DND-41 (cell line): ENCODE measurements at regions not wholly inside any gene's neighbourhood (a gene's known extent, or its start where the extent isn't known, plus 50 kb on each side); places are given as distances from the start of the nearest gene placed in this dataset.

Source experiments
- ATAC-seq: fragments of 200-7000 bp; cut with Tn5 transposase; 3 replicates; pipeline ENCODE4 v1.9.1; 2021; ENCODE audit warnings: low read depth; ENCODE audit not compliant: insufficient read depth
- DNase-seq: peaks from one replicate; pipeline ENCODE4 v3.0.0-alpha.2; 2020
- H2AFZ ChIP-seq: 2 replicates; pipeline ENCODE4 v1.6.0; 2012; ENCODE audit warnings: low read depth, low read length
- H3K27ac ChIP-seq: 2 replicates; pipeline ENCODE4 v1.5.1; 2012; ENCODE audit warnings: low read length, inconsistent platforms
- H3K27me3 ChIP-seq: fragments of 200-600 bp; sonication (generic); 2 replicates; pipeline ENCODE4 v1.6.0; 2012; ENCODE audit warnings: low read length, mild to moderate bottlenecking, inconsistent platforms; ENCODE audit not compliant: insufficient read depth, poor library complexity
- H3K36me3 ChIP-seq: 2 replicates; pipeline ENCODE4 v1.5.1; 2012; ENCODE audit warnings: low read length, inconsistent platforms; ENCODE audit not compliant: insufficient read depth
- H3K4me1 ChIP-seq: 2 replicates; pipeline ENCODE4 v1.5.1; 2012; ENCODE audit warnings: mild to moderate bottlenecking, low read length; ENCODE audit not compliant: insufficient read depth
- H3K4me2 ChIP-seq: 2 replicates; pipeline ENCODE4 v1.6.0; 2012; ENCODE audit warnings: mild to moderate bottlenecking, moderate library complexity, low read length, inconsistent platforms; ENCODE audit not compliant: insufficient read depth
- H3K4me3 ChIP-seq, 2 experiments: fragments of 200-600 bp in 1 of 2; shearing (Covaris generic) in 1 of 2; 2 replicates each; pipeline ENCODE4 v1.5.1; 2012 to 2016; ENCODE audit warnings: inconsistent platforms in 2 of 2, low read length in 2 of 2, mild to moderate bottlenecking in 2 of 2, low read depth in 1 of 2, moderate library complexity in 1 of 2
- H3K79me2 ChIP-seq: 2 replicates; pipeline ENCODE4 v1.6.0; 2012; ENCODE audit warnings: low read length, inconsistent platforms; ENCODE audit not compliant: insufficient read depth
- H3K9ac ChIP-seq: 2 replicates; pipeline ENCODE4 v1.6.0; 2012; ENCODE audit warnings: low read depth, mild to moderate bottlenecking, inconsistent platforms, low read length, moderate library complexity
- H3K9me3 ChIP-seq: 2 replicates; pipeline ENCODE4 v1.5.1; 2012; ENCODE audit warnings: low read length, moderate library complexity, mild to moderate bottlenecking, inconsistent platforms; ENCODE audit not compliant: insufficient read depth, severe bottlenecking
- H4K20me1 ChIP-seq: 2 replicates; pipeline ENCODE4 v1.6.0; 2012; ENCODE audit warnings: low read length; ENCODE audit not compliant: insufficient read depth
- EZH2 ChIP-seq: IDR thresholded peaks from 3 replicates; pipeline ENCODE4 v1.6.1; 2012; ENCODE audit warnings: borderline replicate concordance, low read depth, mild to moderate bottlenecking, moderate library complexity, low read length, inconsistent platforms; ENCODE audit not compliant: severe bottlenecking
- TF ChIP-seq, protein P1 (sequence below): IDR thresholded peaks from 2 replicates; pipeline ENCODE4 v1.5.1; 2012; ENCODE audit warnings: borderline replicate concordance, low read length, moderate library complexity, mild to moderate bottlenecking; ENCODE audit not compliant: poor library complexity, severe bottlenecking; ENCODE audit errors: extremely low read depth

GRCh38 chr1:55503663-55504305 is 288.6 kb upstream of the USP24 start:
- no peak for ATAC-seq
- H3K9me3 ChIP-seq, result no peaks in the 10 kb centered on the region
- no peak overlapping the region for H3K9ac ChIP-seq
- H3K4me2 ChIP-seq, result no peak overlapping the region
- no peaks in the 10 kb centered on the region for H3K36me3 ChIP-seq
- H4K20me1 ChIP-seq, result no peaks in the 10 kb centered on the region
- no peak overlapping the region for H3K27ac ChIP-seq
- H3K4me3 ChIP-seq, result no peak overlapping the region
- no peak for TF ChIP-seq EZH2
- TF ChIP-seq, protein P1, sequence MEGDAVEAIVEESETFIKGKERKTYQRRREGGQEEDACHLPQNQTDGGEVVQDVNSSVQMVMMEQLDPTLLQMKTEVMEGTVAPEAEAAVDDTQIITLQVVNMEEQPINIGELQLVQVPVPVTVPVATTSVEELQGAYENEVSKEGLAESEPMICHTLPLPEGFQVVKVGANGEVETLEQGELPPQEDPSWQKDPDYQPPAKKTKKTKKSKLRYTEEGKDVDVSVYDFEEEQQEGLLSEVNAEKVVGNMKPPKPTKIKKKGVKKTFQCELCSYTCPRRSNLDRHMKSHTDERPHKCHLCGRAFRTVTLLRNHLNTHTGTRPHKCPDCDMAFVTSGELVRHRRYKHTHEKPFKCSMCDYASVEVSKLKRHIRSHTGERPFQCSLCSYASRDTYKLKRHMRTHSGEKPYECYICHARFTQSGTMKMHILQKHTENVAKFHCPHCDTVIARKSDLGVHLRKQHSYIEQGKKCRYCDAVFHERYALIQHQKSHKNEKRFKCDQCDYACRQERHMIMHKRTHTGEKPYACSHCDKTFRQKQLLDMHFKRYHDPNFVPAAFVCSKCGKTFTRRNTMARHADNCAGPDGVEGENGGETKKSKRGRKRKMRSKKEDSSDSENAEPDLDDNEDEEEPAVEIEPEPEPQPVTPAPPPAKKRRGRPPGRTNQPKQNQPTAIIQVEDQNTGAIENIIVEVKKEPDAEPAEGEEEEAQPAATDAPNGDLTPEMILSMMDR, result no peak
- H3K27me3 ChIP-seq, result peaks cover 25% of the 10 kb centered on the region
- no peak for DNase-seq
- no peaks in the 10 kb centered on the region for H3K4me1 ChIP-seq
- no peaks in the 10 kb centered on the region for H3K79me2 ChIP-seq
- no peak overlapping the region for H2AFZ ChIP-seq

GRCh38 chr1:55500601-55501000 is 285.4 kb upstream of the USP24 start:
- Histone ChIP-seq H3K4me1 (no peaks in the 10 kb centered on the region), H3K36me3 (no peaks in the 10 kb centered on the region), H3K4me2 (no peak overlapping the region), H3K27me3 (peaks cover 9% of the 10 kb centered on the region), H3K79me2 (no peaks in the 10 kb centered on the region), H3K4me3 (no peak overlapping the region), H3K27ac (no peak overlapping the region), H2AFZ (no peak overlapping the region), H3K9me3 (no peaks in the 10 kb centered on the region), H4K20me1 (no peaks in the 10 kb centered on the region), H3K9ac (no peak overlapping the region)
- DNase-seq (no peak), ATAC-seq (no peak)
- TF ChIP-seq, protein P1, result no peak
- no peak for TF ChIP-seq EZH2

DNA sequence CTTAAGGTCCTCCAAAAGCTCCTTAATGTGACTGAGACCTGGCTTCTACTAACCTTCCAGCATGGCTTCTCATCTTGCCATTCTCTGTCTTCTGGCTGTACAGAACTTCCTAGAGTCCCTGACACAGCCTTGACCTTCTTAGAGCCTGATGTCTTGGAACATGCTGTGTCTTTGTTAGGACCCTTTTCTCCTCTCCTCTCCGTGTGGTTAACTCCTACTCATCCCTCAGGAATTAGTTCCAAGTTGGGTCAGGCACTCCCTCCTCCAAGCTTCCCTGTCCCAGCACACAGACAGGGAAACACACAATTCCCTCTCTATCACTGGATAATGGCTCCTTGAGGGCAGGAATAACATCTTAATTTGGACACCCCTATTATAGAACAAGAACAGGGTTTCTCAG is 275.4 kb upstream of the USP24 start:
- Histone ChIP-seq H2AFZ (no peak overlapping the region), H4K20me1 (no peaks in the 10 kb centered on the region), H3K4me3 (no peak overlapping the region), H3K27ac (no peak overlapping the region), H3K27me3 (peaks cover 9% of the 10 kb centered on the region), H3K4me2 (no peak overlapping the region), H3K79me2 (no peaks in the 10 kb centered on the region), H3K9me3 (no peaks in the 10 kb centered on the region), H3K4me1 (no peaks in the 10 kb centered on the region), H3K36me3 (no peaks in the 10 kb centered on the region), H3K9ac (no peak overlapping the region)
- ATAC-seq (no peak), DNase-seq (no peak)
- TF ChIP-seq EZH2, result no peak
- TF ChIP-seq, protein P1, result no peak
